Tibial nerve (tissue), 3 donors: ENCODE measurements at regions not wholly inside any gene's neighbourhood (a gene's known extent, or its start where the extent isn't known, plus 50 kb on each side); places are given as distances from the start of the nearest gene placed in this dataset.

ENCODE experiments used
- EP300 ChIP-seq, 2 donors: sonication (generic); formaldehyde crosslinking; IDR thresholded peaks; one replicate each; pipeline ENCODE4 v1.6.1; 2017; ENCODE audit warnings: antibody characterized with exemption in 2 of 2, mild to moderate bottlenecking in 1 of 2
- POLR2A ChIP-seq, 2 donors: fragments of 450-650 bp; IDR thresholded peaks; one replicate each; pipeline ENCODE4 v1.6.1; 2017; ENCODE audit warnings: antibody characterized with exemption in 2 of 2, mild to moderate bottlenecking in 2 of 2, moderate library complexity in 2 of 2

DNA sequence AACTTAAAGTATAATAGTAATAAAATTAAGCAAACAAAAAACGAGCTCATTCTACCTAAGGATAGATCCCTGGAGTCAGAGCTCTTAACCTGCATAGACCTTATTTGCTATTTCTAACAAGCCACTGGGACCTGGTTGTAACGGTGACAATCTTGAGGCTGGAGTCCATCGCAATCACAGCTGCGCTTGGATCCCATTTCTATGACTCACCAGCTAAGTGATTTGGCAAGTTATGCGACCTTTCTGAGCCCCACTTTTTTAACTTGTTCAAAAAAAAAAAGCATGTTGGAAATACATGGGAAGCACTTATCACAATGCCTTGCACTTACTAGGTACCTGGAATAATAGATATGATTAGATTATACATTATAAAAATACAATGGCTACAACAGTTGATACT is 389.5 kb upstream of the CDH4 start:
- TF ChIP-seq POLR2A (IDR thresholded peaks at IDR 0.05), result no peak
- TF ChIP-seq EP300 (IDR thresholded peaks at IDR 0.05), result no peak
